ENCODE measurements at regions not wholly inside any gene's neighbourhood (a gene's known extent, or its start where the extent isn't known, plus 50 kb on each side); places are given as distances from the start of the nearest gene placed in this dataset.

- H3K4me3 ChIP-seq (ENCODE audit: low read depth, low read length), result no peak overlapping the region
- no peaks in the 10 kb centered on the region for H3K9me3 ChIP-seq
- no peaks in the 10 kb centered on the region for H3K27me3 ChIP-seq
- no peaks in the 10 kb centered on the region for H3K4me1 ChIP-seq
- no peak for DNase-seq
- TF ChIP-seq CTCF (IDR thresholded peaks at IDR 0.05; ENCODE audit: low read depth, low read length), result no peak
- H3K36me3 ChIP-seq, result no peaks in the 10 kb centered on the region
Measured at GRCh38 chr3:484341-484740, 287.8 kb downstream of the CHL1 start.

GRCh38 chr3:487614-488013, 291.1 kb downstream of the CHL1 start:
- Histone ChIP-seq H3K36me3 (no peaks in the 10 kb centered on the region), H3K27me3 (no peaks in the 10 kb centered on the region), H3K9me3 (no peaks in the 10 kb centered on the region), H3K4me1 (no peaks in the 10 kb centered on the region), H3K4me3 (ENCODE audit: low read depth, low read length) (no peak overlapping the region)
- no peak for DNase-seq
- no peak for TF ChIP-seq CTCF (IDR thresholded peaks at IDR 0.05; ENCODE audit: low read depth, low read length)

- H3K27me3 ChIP-seq, result no peaks in the 10 kb centered on the region
- no peak for TF ChIP-seq CTCF (IDR thresholded peaks at IDR 0.05; ENCODE audit: low read depth, low read length)
- no peaks in the 10 kb centered on the region for H3K4me1 ChIP-seq
- H3K36me3 ChIP-seq, result no peaks in the 10 kb centered on the region
- DNase-seq, result no peak
- H3K9me3 ChIP-seq, result no peaks in the 10 kb centered on the region
- H3K4me3 ChIP-seq (ENCODE audit: low read depth, low read length), result no peak overlapping the region
Measured at GRCh38 chr3:492586-493316, 296.2 kb downstream of the CHL1 start.

GRCh38 chr3:494190-494589, 297.6 kb downstream of the CHL1 start:
- TF ChIP-seq CTCF (IDR thresholded peaks at IDR 0.05; ENCODE audit: low read depth, low read length), result no peak
- H3K27me3 ChIP-seq, result no peaks in the 10 kb centered on the region
- no peaks in the 10 kb centered on the region for H3K36me3 ChIP-seq
- H3K4me3 ChIP-seq (ENCODE audit: low read depth, low read length), result no peak overlapping the region
- DNase-seq, result no peak
- no peaks in the 10 kb centered on the region for H3K4me1 ChIP-seq
- H3K9me3 ChIP-seq, result no peaks in the 10 kb centered on the region

GRCh38 chr3:498487-498886, 301.9 kb downstream of the CHL1 start:
- no peak overlapping the region for H3K4me3 ChIP-seq (ENCODE audit: low read depth, low read length)

More at GRCh38 chr3:498487-498886, 301.9 kb downstream of the CHL1 start:
- Histone ChIP-seq H3K27me3 (no peaks in the 10 kb centered on the region), H3K36me3 (no peaks in the 10 kb centered on the region), H3K4me1 (no peaks in the 10 kb centered on the region), H3K9me3 (no peaks in the 10 kb centered on the region)
- no peak for TF ChIP-seq CTCF (IDR thresholded peaks at IDR 0.05; ENCODE audit: low read depth, low read length)
- no peak for DNase-seq

Data from BE2C (cell line).